Brain microvascular endothelial cell (primary cell): ENCODE measurements at regions not wholly inside any gene's neighbourhood (a gene's known extent, or its start where the extent isn't known, plus 50 kb on each side); places are given as distances from the start of the nearest gene placed in this dataset.

Experiments
- DNase-seq: peaks from one replicate; pipeline ENCODE4 v3.0.0-alpha.2; 2020
- H3K27ac ChIP-seq: fragments of 250-450 bp; sonication (Bioruptor Pico); 2 replicates; pipeline ENCODE4 v1.5.1; 2020; ENCODE audit warnings: mild to moderate bottlenecking, moderate library complexity
- H3K27me3 ChIP-seq: fragments of 250-450 bp; sonication (Bioruptor Pico); replicated peaks from 2 replicates; pipeline ENCODE4 v1.5.1; 2020; ENCODE audit warnings: mild to moderate bottlenecking
- H3K36me3 ChIP-seq: fragments of 250-450 bp; sonication (Bioruptor Pico); replicated peaks from 2 replicates; pipeline ENCODE4 v1.5.1; 2020; ENCODE audit warnings: mild to moderate bottlenecking
- H3K4me3 ChIP-seq: 2 replicates; pipeline ENCODE4 v1.5.1; 2011; ENCODE audit warnings: low read depth, mild to moderate bottlenecking, control low read depth, low read length, moderate library complexity
- in situ Hi-C: cut with HindIII; loops from 2 replicates; pipeline ENCODE4 v1.10.0; 2017; ENCODE audit warnings: low sequenced_read_pairs, low pct_ligation_motif_present
- TF ChIP-seq, protein P1 (sequence below): IDR thresholded peaks from 2 replicates; pipeline ENCODE4 v1.5.1; 2011; ENCODE audit warnings: low read depth, mild to moderate bottlenecking, moderate library complexity, low read length, control low read depth, inconsistent platforms; ENCODE audit errors: missing control alignments

DNA sequence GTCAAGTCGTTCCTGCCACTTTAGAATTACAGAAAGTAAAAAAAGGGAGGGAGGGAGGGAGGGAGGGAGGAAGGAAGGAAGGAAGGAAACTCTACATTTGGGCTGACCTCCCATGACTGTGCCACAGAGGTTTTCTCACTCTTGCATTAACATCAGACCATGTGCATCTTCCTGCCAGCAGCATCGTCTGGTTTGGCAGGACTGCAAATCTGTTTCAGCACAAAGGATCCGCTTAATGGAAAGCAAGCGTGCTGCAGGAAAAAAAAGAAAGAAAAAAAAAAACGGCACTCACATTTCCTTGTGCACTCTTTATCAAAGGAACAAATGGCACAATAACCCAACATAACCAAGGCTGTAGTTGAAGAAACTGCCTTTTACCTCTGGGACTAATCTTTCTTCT is 148.8 kb upstream of the HES1 start:
- Histone ChIP-seq H3K4me3 (no peak overlapping the region), H3K27me3 (peaks cover 54% of the 10 kb centered on the region), H3K36me3 (no peaks in the 10 kb centered on the region), H3K27ac (no peak overlapping the region)
- no peak for DNase-seq
- TF ChIP-seq, protein P1, sequence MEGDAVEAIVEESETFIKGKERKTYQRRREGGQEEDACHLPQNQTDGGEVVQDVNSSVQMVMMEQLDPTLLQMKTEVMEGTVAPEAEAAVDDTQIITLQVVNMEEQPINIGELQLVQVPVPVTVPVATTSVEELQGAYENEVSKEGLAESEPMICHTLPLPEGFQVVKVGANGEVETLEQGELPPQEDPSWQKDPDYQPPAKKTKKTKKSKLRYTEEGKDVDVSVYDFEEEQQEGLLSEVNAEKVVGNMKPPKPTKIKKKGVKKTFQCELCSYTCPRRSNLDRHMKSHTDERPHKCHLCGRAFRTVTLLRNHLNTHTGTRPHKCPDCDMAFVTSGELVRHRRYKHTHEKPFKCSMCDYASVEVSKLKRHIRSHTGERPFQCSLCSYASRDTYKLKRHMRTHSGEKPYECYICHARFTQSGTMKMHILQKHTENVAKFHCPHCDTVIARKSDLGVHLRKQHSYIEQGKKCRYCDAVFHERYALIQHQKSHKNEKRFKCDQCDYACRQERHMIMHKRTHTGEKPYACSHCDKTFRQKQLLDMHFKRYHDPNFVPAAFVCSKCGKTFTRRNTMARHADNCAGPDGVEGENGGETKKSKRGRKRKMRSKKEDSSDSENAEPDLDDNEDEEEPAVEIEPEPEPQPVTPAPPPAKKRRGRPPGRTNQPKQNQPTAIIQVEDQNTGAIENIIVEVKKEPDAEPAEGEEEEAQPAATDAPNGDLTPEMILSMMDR, result no peak
- in situ Hi-C loops, result no loop called here

DNA sequence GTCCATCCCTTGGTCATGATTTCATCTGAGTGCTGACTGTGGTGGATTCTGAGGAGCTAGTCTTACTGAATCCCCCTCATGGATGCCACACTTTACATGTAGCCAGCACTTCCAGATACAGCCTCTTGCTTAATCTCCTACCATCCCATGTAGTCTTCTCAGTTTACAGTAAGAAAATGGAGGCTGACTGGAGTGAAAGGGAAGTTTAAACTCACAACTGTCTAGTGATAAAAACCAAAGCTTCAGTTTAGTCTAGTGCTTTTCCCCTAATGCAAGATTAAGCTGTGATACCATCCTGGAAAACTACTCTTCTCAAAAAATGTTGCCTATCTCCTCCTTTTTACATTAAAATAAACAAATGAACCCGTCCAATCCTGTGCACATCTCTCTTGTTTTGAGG is 146.8 kb upstream of the HES1 start:
- in situ Hi-C loops, result no loop called here

DNA sequence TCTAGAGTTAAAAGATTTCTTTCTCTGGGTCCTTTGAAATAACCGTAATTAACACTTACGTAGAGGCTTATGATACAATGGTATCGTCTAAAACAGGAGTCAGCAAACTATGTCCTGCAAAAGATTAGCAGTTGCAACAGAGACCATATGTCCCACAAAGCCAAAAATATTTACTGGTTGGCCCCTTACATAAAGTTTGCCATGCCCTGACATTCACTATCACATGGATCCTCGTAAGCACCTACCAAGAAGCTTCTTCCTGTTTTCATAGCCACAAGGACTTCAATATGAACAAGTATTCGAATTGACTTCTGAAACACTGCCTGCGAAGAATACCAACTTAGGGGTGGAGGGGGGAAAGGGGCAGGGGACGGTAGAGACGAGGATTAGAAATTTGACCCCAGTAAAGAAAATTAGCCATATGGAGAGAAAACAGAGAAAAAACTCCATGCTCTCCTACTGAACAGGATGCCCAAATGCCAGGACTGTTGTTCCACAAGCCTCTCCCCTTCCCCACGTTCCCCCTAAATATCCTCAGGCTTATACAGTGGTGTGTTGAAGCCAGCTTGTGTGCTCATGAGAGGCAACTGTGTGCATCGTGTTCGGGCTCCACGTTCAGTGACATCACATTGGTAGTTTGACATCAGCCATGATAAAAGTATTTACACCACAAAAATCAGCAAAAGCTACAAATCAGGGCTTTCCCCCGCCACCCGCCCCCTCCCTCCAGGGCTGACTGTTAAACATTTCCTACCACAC is 144.1 kb upstream of the HES1 start:
- no peaks in the 10 kb centered on the region for H3K36me3 ChIP-seq
- no peak for DNase-seq
- in situ Hi-C loops, result no loop called here
- TF ChIP-seq, protein P1, result no peak
- H3K27ac ChIP-seq, result no peak overlapping the region
- no peak overlapping the region for H3K4me3 ChIP-seq
- peaks cover 60% of the 10 kb centered on the region for H3K27me3 ChIP-seq

More for the DNA sequence above, 146.8 kb upstream of the HES1 start:
- TF ChIP-seq, protein P1, result no peak
- Histone ChIP-seq H3K27me3 (peaks cover 56% of the 10 kb centered on the region), H3K27ac (no peak overlapping the region), H3K36me3 (no peaks in the 10 kb centered on the region), H3K4me3 (no peak overlapping the region)
- DNase-seq, result no peak

DNA sequence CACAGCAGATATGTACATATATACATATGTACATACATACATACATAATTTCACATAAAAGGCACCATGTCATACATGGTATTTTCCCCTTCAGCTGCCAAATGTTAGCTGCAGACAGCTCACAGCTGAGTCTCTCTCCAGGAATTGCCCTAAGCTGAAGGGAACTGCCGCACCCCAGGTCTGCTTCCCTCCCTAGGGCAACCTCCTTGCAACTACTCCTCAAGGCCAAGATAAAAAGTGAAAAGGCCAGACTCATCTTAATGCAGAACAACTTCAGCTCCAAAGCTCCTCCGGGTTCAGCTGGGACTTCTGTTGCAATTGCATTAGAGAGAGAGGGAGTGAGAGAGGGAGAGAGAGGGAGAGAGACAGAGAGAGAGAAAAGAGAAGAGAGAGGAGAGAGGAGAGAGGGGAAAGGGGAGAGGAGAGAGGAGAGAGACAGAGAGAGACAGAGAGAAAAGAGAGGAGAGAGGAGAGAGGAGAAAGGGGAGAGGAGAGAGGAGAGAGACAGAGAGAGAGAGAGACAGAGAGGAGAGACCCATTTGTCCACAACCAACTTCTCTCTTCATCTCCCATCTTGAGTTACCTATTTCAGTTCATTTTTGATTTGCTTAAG is 143.4 kb upstream of the HES1 start:
- H3K27ac ChIP-seq, result no peak overlapping the region
- in situ Hi-C loops, result no loop called here
- H3K36me3 ChIP-seq, result no peaks in the 10 kb centered on the region
- TF ChIP-seq, protein P1, result no peak
- H3K27me3 ChIP-seq, result peaks cover 62% of the 10 kb centered on the region
- H3K4me3 ChIP-seq, result no peak overlapping the region
- no peak for DNase-seq

DNA sequence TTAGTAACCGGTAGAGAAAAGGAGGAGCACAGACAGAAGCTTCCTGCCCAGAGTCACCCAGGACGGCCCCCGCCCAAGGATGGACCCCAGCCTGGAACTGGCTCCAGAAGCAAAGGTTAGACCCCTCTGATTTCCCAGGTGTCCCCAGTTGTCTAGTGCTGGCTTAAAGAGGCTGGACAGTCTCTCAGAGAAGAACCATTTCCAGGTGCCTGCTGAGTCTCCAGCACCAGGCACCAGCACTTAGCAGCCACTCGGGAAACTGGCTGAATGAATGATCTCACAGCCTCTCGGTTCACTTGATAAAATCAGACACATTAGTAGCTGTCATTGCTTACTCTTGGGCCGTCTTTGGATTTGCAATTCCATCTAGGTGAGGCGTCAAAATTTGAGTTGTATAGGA is 139.7 kb upstream of the HES1 start:
- TF ChIP-seq, protein P1, result no peak
- no peaks in the 10 kb centered on the region for H3K36me3 ChIP-seq
- peaks cover 65% of the 10 kb centered on the region for H3K27me3 ChIP-seq
- DNase-seq, result no peak
- H3K27ac ChIP-seq, result no peak overlapping the region
- H3K4me3 ChIP-seq, result no peak overlapping the region
- in situ Hi-C loops, result no loop called here
